ENCODE measurements at regions not wholly inside any gene's neighbourhood (a gene's known extent, or its start where the extent isn't known, plus 50 kb on each side); places are given as distances from the start of the nearest gene placed in this dataset.

- intact Hi-C loops (cut with DNase I), result no loop called here
- WGBS, result 86% methylated on average over 4 of the region's 4 CpGs
- Histone ChIP-seq H3K36me3 (no peaks in the 10 kb centered on the region), H3K4me1 (replicated peaks) (no peaks in the 10 kb centered on the region), H3K4me3 (no peak overlapping the region), H3K27me3 (replicated peaks; ENCODE audit: insufficient read depth) (no peaks in the 10 kb centered on the region), H3K9me3 (no peaks in the 10 kb centered on the region), H3K27ac (no peak overlapping the region)
- DNase-seq (ENCODE audit: low spot score), result no peak
- TF ChIP-seq POLR2AphosphoS5 (IDR thresholded peaks at IDR 0.05), result no peak
- no peak for TF ChIP-seq CTCF (IDR thresholded peaks at IDR 0.05)
- no peak for TF ChIP-seq POLR2A (IDR thresholded peaks at IDR 0.05)
These were observed 284.2 kb downstream of the DOK5 start for GRCh38 chr20:54759589-54759988.

GRCh38 chr20:54746796-54747195 lies 271.4 kb downstream of the DOK5 start:
- no peak overlapping the region for H3K27ac ChIP-seq
- 77% methylated on average over 2 of the region's 2 CpGs for WGBS
- H3K4me3 ChIP-seq, result no peak overlapping the region
- no peaks in the 10 kb centered on the region for H3K27me3 ChIP-seq (replicated peaks; ENCODE audit: insufficient read depth)
- H3K4me1 ChIP-seq (replicated peaks), result no peaks in the 10 kb centered on the region
- H3K9me3 ChIP-seq, result no peaks in the 10 kb centered on the region
- H3K36me3 ChIP-seq, result no peaks in the 10 kb centered on the region
- no peak for TF ChIP-seq POLR2A (IDR thresholded peaks at IDR 0.05)
- no peak for TF ChIP-seq POLR2AphosphoS5 (IDR thresholded peaks at IDR 0.05)
- TF ChIP-seq CTCF (IDR thresholded peaks at IDR 0.05), result no peak
- no peak for DNase-seq (ENCODE audit: low spot score)
- intact Hi-C loops (cut with DNase I), result no loop called here

GRCh38 chr20:54745780-54746179 lies 270.4 kb downstream of the DOK5 start:
- 91% methylated on average over 5 of the region's 5 CpGs for WGBS
- Histone ChIP-seq H3K4me1 (replicated peaks) (no peaks in the 10 kb centered on the region), H3K27me3 (replicated peaks; ENCODE audit: insufficient read depth) (no peaks in the 10 kb centered on the region), H3K36me3 (no peaks in the 10 kb centered on the region), H3K4me3 (no peak overlapping the region), H3K27ac (no peak overlapping the region), H3K9me3 (no peaks in the 10 kb centered on the region)
- DNase-seq (ENCODE audit: low spot score), result no peak
- intact Hi-C loops (cut with DNase I), result no loop called here
- TF ChIP-seq POLR2AphosphoS5 (IDR thresholded peaks at IDR 0.05) (no peak), POLR2A (IDR thresholded peaks at IDR 0.05) (no peak), CTCF (IDR thresholded peaks at IDR 0.05) (no peak)

- no peak overlapping the region for H3K27ac ChIP-seq
- H3K36me3 ChIP-seq, result no peaks in the 10 kb centered on the region
- H3K4me1 ChIP-seq (replicated peaks), result no peaks in the 10 kb centered on the region
- DNase-seq (ENCODE audit: low spot score), result no peak
- intact Hi-C loops (cut with DNase I), result no loop called here
- H3K4me3 ChIP-seq, result no peak overlapping the region
- TF ChIP-seq POLR2AphosphoS5 (IDR thresholded peaks at IDR 0.05) (no peak), POLR2A (IDR thresholded peaks at IDR 0.05) (no peak), CTCF (IDR thresholded peaks at IDR 0.05) (no peak)
- WGBS, result 81% methylated on average over 2 of the region's 2 CpGs
- H3K9me3 ChIP-seq, result no peaks in the 10 kb centered on the region
- H3K27me3 ChIP-seq (replicated peaks; ENCODE audit: insufficient read depth), result no peaks in the 10 kb centered on the region
These were observed 268.7 kb downstream of the DOK5 start for GRCh38 chr20:54744097-54744496.

- H3K27me3 ChIP-seq (replicated peaks; ENCODE audit: insufficient read depth), result no peaks in the 10 kb centered on the region
- WGBS, result 95% methylated on average over 1 of the region's 1 CpG
- no peaks in the 10 kb centered on the region for H3K9me3 ChIP-seq
- H3K4me3 ChIP-seq, result no peak overlapping the region
- intact Hi-C loops (cut with DNase I), result no loop called here
- no peak for TF ChIP-seq POLR2A (IDR thresholded peaks at IDR 0.05)
- TF ChIP-seq CTCF (IDR thresholded peaks at IDR 0.05), result no peak
- no peak for TF ChIP-seq POLR2AphosphoS5 (IDR thresholded peaks at IDR 0.05)
- DNase-seq (ENCODE audit: low spot score), result no peak
- H3K36me3 ChIP-seq, result no peaks in the 10 kb centered on the region
- H3K27ac ChIP-seq, result no peak overlapping the region
- no peaks in the 10 kb centered on the region for H3K4me1 ChIP-seq (replicated peaks)
These were observed 266.8 kb downstream of the DOK5 start for GRCh38 chr20:54742193-54742592.

All from prostate gland (tissue), 2 donors.